SH-SY5Y (cell line): ENCODE measurements at regions not wholly inside any gene's neighbourhood (a gene's known extent, or its start where the extent isn't known, plus 50 kb on each side); places are given as distances from the start of the nearest gene placed in this dataset.

Experiments used
- GATA2 ChIP-seq: IDR thresholded peaks from 2 replicates; pipeline ENCODE4 v1.6.1; 2011; ENCODE audit warnings: mild to moderate bottlenecking, low read depth, low read length
- GATA3 ChIP-seq: IDR thresholded peaks from 2 replicates; pipeline ENCODE4 v1.6.1; 2011; ENCODE audit warnings: low read depth, mild to moderate bottlenecking, low read length, moderate library complexity

- TF ChIP-seq GATA2 (no peak), GATA3 (no peak)
These were observed 1346.7 kb upstream of the IGFBP7 start for GRCh38 chr4:58456727-58457384.

GRCh38 chr4:58453956-58454355 lies 1343.8 kb upstream of the IGFBP7 start:
- TF ChIP-seq GATA3 (no peak), GATA2 (no peak)

GRCh38 chr4:58451707-58452106 lies 1341.5 kb upstream of the IGFBP7 start:
- TF ChIP-seq GATA2: no peak
- no peak for TF ChIP-seq GATA3

- no peak for TF ChIP-seq GATA2
These were observed 1325.7 kb upstream of the IGFBP7 start for GRCh38 chr4:58435871-58436270.

GRCh38 chr4:58413849-58414248 lies 1303.7 kb upstream of the IGFBP7 start:
- peak; percentile 55 for TF ChIP-seq GATA2
- TF ChIP-seq GATA3: peak; percentile 48; the same call in 1 of the 2 replicates

- TF ChIP-seq GATA3 (no peak), GATA2 (no peak)
These were observed 1301.7 kb upstream of the IGFBP7 start for GRCh38 chr4:58411904-58412303.

- TF ChIP-seq GATA2 (no peak), GATA3 (no peak)
These were observed 1296.6 kb upstream of the IGFBP7 start for GRCh38 chr4:58406762-58407161.

- no peak for TF ChIP-seq GATA3
- TF ChIP-seq GATA2: no peak
These were observed 1258.0 kb upstream of the IGFBP7 start for GRCh38 chr4:58368221-58368620.

GRCh38 chr4:58360354-58361133 lies 1250.4 kb upstream of the IGFBP7 start:
- TF ChIP-seq GATA2 (no peak), GATA3 (no peak)

GRCh38 chr4:58359590-58359989 lies 1249.4 kb upstream of the IGFBP7 start:
- TF ChIP-seq GATA2 (no peak), GATA3 (no peak)

- TF ChIP-seq GATA2 (no peak), GATA3 (no peak)
These were observed 1247.8 kb upstream of the IGFBP7 start for GRCh38 chr4:58357947-58358346.

GRCh38 chr4:58325070-58325469 lies 1214.9 kb upstream of the IGFBP7 start:
- TF ChIP-seq GATA3: no peak

GRCh38 chr4:58313444-58313843 lies 1203.3 kb upstream of the IGFBP7 start:
- TF ChIP-seq GATA3: no peak
- no peak for TF ChIP-seq GATA2

GRCh38 chr4:58303456-58303855 lies 1193.3 kb upstream of the IGFBP7 start:
- no peak for TF ChIP-seq GATA2
- TF ChIP-seq GATA3: no peak

- TF ChIP-seq GATA3: no peak
- no peak for TF ChIP-seq GATA2
These were observed 1191.3 kb upstream of the IGFBP7 start for GRCh38 chr4:58301376-58301999.
